ENCODE measurements at regions not wholly inside any gene's neighbourhood (a gene's known extent, or its start where the extent isn't known, plus 50 kb on each side); places are given as distances from the start of the nearest gene placed in this dataset.

- DNase-seq (ENCODE audit: low read depth, low spot score): peak; percentile 15
- no peak overlapping the region for H3K4me3 ChIP-seq (ENCODE audit: low read depth, low read length)
- TF ChIP-seq CTCF (IDR thresholded peaks at IDR 0.05; ENCODE audit: low read depth, low read length): no peak
- in situ Hi-C loops (cut with HindIII; ENCODE audit: low sequenced_read_pairs): no loop called here
These were observed 272.9 kb downstream of the IRS1 start for GRCh38 chr2:226526716-226527115.

- in situ Hi-C loops (cut with HindIII; ENCODE audit: low sequenced_read_pairs): no loop called here
- H3K4me3 ChIP-seq (ENCODE audit: low read depth, low read length): no peak overlapping the region
- TF ChIP-seq CTCF (IDR thresholded peaks at IDR 0.05; ENCODE audit: low read depth, low read length): no peak
- peak; percentile 78 for DNase-seq (ENCODE audit: low read depth, low spot score)
These were observed 275.2 kb downstream of the IRS1 start for GRCh38 chr2:226524381-226524843.

- no peak overlapping the region for H3K4me3 ChIP-seq (ENCODE audit: low read depth, low read length)
- DNase-seq (ENCODE audit: low read depth, low spot score): no peak
- in situ Hi-C loops (cut with HindIII; ENCODE audit: low sequenced_read_pairs): no loop called here
- no peak for TF ChIP-seq CTCF (IDR thresholded peaks at IDR 0.05; ENCODE audit: low read depth, low read length)
These were observed 278.9 kb downstream of the IRS1 start for GRCh38 chr2:226520723-226521122.

- in situ Hi-C loops (cut with HindIII; ENCODE audit: low sequenced_read_pairs): no loop called here
- H3K4me3 ChIP-seq (ENCODE audit: low read depth, low read length): no peak overlapping the region
- DNase-seq (ENCODE audit: low read depth, low spot score): peak; percentile 33
- no peak for TF ChIP-seq CTCF (IDR thresholded peaks at IDR 0.05; ENCODE audit: low read depth, low read length)
These were observed 284.1 kb downstream of the IRS1 start for GRCh38 chr2:226515344-226516055.

GRCh38 chr2:226514895-226515294 is 284.7 kb downstream of the IRS1 start:
- in situ Hi-C loops (cut with HindIII; ENCODE audit: low sequenced_read_pairs): no loop called here
- DNase-seq (ENCODE audit: low read depth, low spot score): peak; percentile 34
- H3K4me3 ChIP-seq (ENCODE audit: low read depth, low read length): no peak overlapping the region
- TF ChIP-seq CTCF (IDR thresholded peaks at IDR 0.05; ENCODE audit: low read depth, low read length): no peak

GRCh38 chr2:226511311-226511710 is 288.3 kb downstream of the IRS1 start:
- no peak overlapping the region for H3K4me3 ChIP-seq (ENCODE audit: low read depth, low read length)
- DNase-seq (ENCODE audit: low read depth, low spot score): no peak
- TF ChIP-seq CTCF (IDR thresholded peaks at IDR 0.05; ENCODE audit: low read depth, low read length): no peak
- in situ Hi-C loops (cut with HindIII; ENCODE audit: low sequenced_read_pairs): no loop called here
